Stimulated activated naive B cell treated with anti-CD40 and anti-IgM and Interleukin-4, amounts not matched to agents 10 μg/mL and 1 μg/mL and 100 μg/mL, for 72 hours (primary cell): ENCODE measurements at regions not wholly inside any gene's neighbourhood (a gene's known extent, or its start where the extent isn't known, plus 50 kb on each side); places are given as distances from the start of the nearest gene placed in this dataset.

ENCODE experiments used
- ATAC-seq, 2 donors: fragments of 150-1000 bp; cut with Tn5 transposase; replicated peaks; 2 replicates each; pipeline ENCODE4 v1.10.0; 2021; ENCODE audit warnings: moderate library complexity in 1 of 2
- DNase-seq: peaks from one replicate; pipeline ENCODE4 v3.0.0; 2021
- H3K27ac Mint-ChIP-seq: one replicate; pipeline ENCODE4 v1.8.0; 2022; ENCODE audit warnings: mild to moderate bottlenecking, mixed read lengths
- H3K27me3 Mint-ChIP-seq, 2 donors: one replicate each; pipeline ENCODE4 v1.8.0; 2022; ENCODE audit warnings: mixed read lengths in 2 of 2
- H3K36me3 Mint-ChIP-seq, 2 donors: one replicate each; pipeline ENCODE4 v1.8.0; 2022; ENCODE audit warnings: mixed read lengths in 2 of 2, mild to moderate bottlenecking in 1 of 2
- H3K4me1 Mint-ChIP-seq, 2 donors: one replicate each; pipeline ENCODE4 v1.8.0; 2022; ENCODE audit warnings: mixed read lengths in 2 of 2, mild to moderate bottlenecking in 1 of 2
- H3K4me3 Mint-ChIP-seq, 2 donors: one replicate each; pipeline ENCODE4 v1.8.0; 2022; ENCODE audit warnings: mild to moderate bottlenecking in 2 of 2, mixed read lengths in 2 of 2, moderate library complexity in 1 of 2
- H3K9me3 Mint-ChIP-seq, 2 donors: one replicate each; pipeline ENCODE4 v1.8.0; 2022; ENCODE audit warnings: mixed read lengths in 2 of 2, mild to moderate bottlenecking in 1 of 2

DNA sequence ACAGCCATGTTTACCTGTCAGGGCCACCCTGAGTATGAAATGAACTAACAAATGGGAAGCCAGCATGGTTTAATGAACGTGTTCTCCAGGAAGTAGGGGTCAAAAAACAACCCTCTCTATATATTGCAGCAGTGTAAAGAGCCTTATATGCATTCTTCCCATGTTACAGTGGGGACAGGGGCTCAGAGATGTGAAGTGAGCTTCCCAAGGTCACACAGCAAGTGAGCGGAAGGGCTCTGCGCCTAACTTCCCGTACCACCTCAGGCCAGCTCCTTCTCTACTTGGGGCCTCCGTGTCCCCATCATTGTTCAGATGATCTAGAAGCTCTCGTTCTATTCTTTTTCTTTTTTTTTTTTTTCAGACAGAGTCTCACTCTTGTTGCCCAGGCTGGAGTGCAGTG, 105.1 kb upstream of the MAP1LC3B2 start:
- ATAC-seq: no peak
- Mint-ChIP-seq H3K27ac (no peak overlapping the region), H3K36me3 (no peaks in the 10 kb centered on the region), H3K4me1 (peaks cover 27 to 54% of the 10 kb centered on the region in 2 donors), H3K4me3 (no peak overlapping the region), H3K9me3 (no peaks in the 10 kb centered on the region), H3K27me3 (peaks cover 16 to 19% of the 10 kb centered on the region in 2 donors)
- no peak for DNase-seq

DNA sequence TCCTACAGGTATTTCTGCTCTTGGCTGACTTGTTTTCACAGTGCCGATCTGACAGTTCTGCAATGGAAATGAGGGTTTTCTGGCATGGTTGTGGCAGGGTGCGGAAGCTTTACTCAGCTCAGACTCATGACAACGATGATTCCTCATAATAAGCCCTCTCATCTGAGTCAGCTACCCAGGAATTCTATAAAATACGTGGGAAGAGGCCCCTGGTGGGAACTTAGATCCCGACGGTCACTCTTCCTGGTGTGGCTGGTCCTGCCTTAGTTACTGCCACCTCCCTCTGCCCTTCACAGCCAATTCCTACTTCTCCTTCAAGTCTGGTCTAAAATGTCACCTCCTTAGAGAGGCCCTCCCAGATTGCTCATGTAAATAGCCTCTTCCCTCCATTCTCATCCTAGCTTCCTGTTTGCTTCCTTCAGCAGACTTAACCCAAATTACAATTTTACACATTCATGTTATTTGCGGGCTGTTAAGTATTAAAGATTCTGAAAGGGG, 104.2 kb upstream of the MAP1LC3B2 start:
- no peak overlapping the region for H3K4me3 Mint-ChIP-seq
- H3K27ac Mint-ChIP-seq: peak overlapping the region; percentile 22
- no peaks in the 10 kb centered on the region for H3K36me3 Mint-ChIP-seq
- no peak for ATAC-seq
- no peak for DNase-seq
- peaks cover 31 to 63% of the 10 kb centered on the region in 2 donors for H3K4me1 Mint-ChIP-seq
- no peaks in the 10 kb centered on the region for H3K9me3 Mint-ChIP-seq
- peaks cover 16 to 19% of the 10 kb centered on the region in 2 donors for H3K27me3 Mint-ChIP-seq

DNA sequence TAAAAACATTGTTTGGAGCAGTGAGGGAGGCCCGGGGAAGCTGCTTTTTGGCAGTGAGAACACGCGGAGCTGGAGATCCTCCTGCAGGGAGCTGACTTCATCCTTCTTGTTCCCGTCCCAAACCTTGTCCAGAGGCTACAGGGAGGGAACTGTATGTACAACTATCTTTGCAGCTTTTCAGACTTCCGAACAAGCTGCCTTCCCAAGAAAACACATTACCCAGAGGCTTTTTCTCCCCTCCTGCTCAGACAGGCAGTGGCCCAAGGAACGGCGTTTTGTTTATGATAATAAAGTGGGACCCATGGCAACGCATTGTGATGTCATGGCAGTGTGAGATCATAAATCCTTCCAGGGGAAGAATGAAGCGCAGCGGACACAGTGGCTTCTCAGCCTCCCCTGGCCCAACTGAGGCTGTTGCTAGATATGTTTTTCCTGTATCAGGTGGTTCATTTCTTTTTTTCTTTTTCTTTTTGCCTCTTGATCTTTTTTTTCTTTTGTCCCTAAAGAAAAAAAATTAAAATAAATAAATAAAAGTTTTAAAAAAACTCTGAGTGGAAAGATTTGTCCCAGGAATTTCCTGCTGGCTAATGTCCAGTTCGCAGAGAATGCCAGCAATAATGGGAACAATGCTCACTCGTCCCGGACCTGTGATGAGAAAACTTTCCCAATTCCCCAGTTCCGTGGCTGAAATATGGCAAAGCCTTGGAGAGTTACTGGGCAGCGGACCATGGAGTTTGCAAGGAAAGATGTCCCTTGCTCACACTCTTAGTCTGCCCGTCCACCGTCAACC, 103.4 kb upstream of the MAP1LC3B2 start:
- peaks cover 31 to 66% of the 10 kb centered on the region in 2 donors for H3K4me1 Mint-ChIP-seq
- no peaks in the 10 kb centered on the region for H3K36me3 Mint-ChIP-seq
- DNase-seq (no peak), ATAC-seq (no peak)
- peak overlapping the region; percentile 6 for H3K27ac Mint-ChIP-seq
- H3K4me3 Mint-ChIP-seq: no peak overlapping the region
- no peaks in the 10 kb centered on the region for H3K9me3 Mint-ChIP-seq
- peaks cover 16 to 19% of the 10 kb centered on the region in 2 donors for H3K27me3 Mint-ChIP-seq

DNA sequence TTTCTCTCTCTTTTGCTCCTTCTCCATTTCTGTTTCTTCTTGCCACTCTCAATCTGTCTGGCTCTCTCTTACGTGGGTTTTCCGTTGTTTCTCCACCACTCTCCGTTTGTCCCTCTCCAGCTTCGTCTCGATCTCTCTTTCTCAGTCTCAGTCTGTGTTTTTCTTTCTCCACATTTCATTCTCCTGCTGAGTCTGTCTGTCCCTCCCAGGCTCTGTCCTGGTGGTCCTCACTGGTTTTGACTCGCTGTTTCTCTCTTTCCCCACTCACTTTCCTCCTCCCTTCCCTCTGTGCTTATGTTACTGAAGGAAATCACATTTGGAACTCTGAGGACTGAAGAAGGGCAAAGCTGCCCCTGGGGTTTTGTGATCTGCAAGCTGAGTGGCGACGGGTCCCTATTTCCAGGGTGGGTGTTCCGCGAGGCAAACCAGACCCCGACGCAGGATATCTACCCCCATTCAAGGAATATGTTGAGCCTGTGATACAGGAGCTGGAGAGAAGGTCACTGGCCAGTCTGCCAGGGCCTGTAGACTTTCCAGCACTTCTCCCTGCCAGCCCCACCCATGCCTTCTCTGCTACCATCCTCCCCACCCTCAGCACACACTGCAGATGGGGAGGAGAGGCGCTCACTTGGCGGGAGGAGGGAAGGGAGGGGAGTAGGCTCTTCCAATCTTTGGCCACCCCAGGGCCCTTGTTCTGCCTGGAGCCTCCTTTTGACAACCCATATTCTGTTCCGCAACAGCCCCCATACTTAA, 102.7 kb upstream of the MAP1LC3B2 start:
- Mint-ChIP-seq H3K27me3 (peaks cover 16 to 19% of the 10 kb centered on the region in 2 donors), H3K4me1 (peaks cover 31 to 66% of the 10 kb centered on the region in 2 donors), H3K27ac (no peak overlapping the region), H3K36me3 (no peaks in the 10 kb centered on the region), H3K4me3 (no peak overlapping the region), H3K9me3 (no peaks in the 10 kb centered on the region)
- no peak for DNase-seq
- no peak for ATAC-seq

DNA sequence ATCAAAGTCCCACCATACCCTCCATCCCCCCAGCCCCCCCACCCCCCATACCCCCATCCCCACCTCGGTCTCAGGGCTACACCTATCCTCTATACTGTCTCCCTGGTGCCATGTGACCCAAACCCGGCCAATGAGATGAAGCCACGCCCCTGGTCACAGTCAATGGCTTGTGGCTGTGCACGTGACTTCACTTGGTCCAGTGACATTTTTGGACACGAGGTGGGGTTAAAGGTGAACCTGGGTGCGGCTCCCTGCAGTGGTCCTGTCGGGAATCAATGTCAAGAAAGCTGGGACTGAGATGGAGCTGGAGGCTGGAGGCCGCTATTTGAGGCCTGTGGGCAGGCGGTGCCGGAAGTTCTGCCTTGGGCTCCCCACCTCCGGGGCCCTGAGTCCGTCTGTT, 100.7 kb upstream of the MAP1LC3B2 start:
- Mint-ChIP-seq H3K9me3 (no peaks in the 10 kb centered on the region), H3K36me3 (no peaks in the 10 kb centered on the region), H3K4me3 (no peak overlapping the region), H3K27ac (no peak overlapping the region), H3K4me1 (peaks cover 28 to 58% of the 10 kb centered on the region in 2 donors), H3K27me3 (peaks cover 16 to 19% of the 10 kb centered on the region in 2 donors)
- DNase-seq (no peak), ATAC-seq (peak; percentile 37 to 38)

DNA sequence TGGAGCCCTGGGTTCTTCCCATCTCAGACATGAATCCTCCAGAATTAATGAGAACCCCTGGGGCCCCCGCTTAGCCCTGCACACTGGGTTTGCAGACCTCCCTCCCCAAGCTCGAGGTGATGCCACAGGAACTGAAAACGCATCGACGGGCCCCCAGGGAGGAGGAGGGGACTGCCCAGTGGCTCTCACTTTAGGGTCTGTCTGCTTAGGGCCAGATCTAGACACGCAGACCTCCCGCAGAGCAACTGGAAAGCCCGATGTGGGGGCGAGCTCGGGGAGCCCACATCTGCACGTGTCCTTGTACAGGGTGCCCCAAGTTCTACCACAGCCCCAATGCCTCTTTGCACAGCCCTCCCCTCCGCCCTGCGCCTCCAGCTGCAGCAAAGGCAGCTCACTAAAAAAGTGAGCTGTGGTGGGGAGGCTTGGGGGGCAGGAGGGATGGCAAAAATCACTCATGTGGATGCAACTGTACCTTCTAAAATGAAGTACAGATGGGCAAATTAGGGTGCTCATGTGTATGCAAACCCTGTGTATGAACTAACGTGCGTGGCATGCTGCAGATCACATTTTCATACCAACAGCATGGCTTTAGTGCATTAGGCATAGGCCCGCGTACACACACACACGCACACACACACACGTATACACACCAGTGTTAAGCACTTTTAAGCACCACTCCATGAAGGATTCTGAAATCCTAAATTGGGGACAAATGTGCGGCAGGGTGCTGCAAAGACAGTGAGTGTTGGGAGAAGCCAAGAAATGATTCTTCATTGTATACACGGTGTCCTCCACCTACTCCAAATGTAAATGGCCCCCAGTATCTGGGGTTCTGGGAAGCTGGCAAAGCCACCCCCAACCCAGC, 99.9 kb upstream of the MAP1LC3B2 start:
- H3K27ac Mint-ChIP-seq: peak overlapping the region; percentile 49
- peaks cover 16 to 19% of the 10 kb centered on the region in 2 donors for H3K27me3 Mint-ChIP-seq
- no peaks in the 10 kb centered on the region for H3K9me3 Mint-ChIP-seq
- peak; percentile 87 to 89 for ATAC-seq
- H3K4me3 Mint-ChIP-seq: peak overlapping the region; percentile 3 to 56
- H3K4me1 Mint-ChIP-seq: peaks cover 23 to 51% of the 10 kb centered on the region in 2 donors
- peak; percentile 48 for DNase-seq
- H3K36me3 Mint-ChIP-seq: no peaks in the 10 kb centered on the region

DNA sequence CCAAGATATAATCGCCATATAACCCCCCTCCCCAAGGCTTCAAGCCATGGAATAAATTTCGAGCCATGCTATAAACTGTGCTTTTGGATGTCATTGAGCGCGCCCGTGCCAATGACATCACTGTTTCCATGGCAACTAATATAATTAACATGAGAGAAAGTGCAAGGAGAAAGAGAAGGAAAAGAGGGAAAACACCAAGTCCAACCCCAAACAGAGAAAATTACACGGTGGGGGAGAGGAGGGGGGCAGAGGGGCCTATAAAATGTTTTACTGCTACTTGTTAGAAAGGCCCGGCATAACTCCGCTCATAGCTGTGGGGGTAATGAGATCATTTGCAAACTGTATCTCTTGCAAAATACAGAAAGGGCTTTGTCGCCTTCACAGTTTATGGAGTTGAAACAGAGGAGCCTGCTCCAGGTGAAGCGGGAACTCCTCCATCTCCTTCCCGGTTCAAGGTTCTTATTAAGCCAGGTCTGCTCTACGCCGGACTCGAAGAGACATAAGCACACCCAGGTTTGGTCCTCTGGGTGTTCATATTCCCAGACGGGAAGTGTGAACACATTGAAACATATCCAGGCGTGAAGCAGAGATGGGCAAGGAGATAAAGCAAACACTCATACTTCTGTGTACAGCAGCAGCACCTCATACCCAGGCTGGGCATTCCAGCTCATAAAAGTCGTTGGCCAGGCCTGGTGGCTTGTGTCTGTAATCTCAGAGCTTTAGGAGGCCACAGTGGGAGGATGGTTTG, 99.1 kb upstream of the MAP1LC3B2 start:
- no peak overlapping the region for H3K27ac Mint-ChIP-seq
- ATAC-seq (no peak), DNase-seq (no peak)
- peaks cover 19 to 42% of the 10 kb centered on the region in 2 donors for H3K4me1 Mint-ChIP-seq
- H3K4me3 Mint-ChIP-seq: no peak overlapping the region
- peaks cover 15 to 19% of the 10 kb centered on the region in 2 donors for H3K27me3 Mint-ChIP-seq
- H3K36me3 Mint-ChIP-seq: no peaks in the 10 kb centered on the region
- no peaks in the 10 kb centered on the region for H3K9me3 Mint-ChIP-seq

DNA sequence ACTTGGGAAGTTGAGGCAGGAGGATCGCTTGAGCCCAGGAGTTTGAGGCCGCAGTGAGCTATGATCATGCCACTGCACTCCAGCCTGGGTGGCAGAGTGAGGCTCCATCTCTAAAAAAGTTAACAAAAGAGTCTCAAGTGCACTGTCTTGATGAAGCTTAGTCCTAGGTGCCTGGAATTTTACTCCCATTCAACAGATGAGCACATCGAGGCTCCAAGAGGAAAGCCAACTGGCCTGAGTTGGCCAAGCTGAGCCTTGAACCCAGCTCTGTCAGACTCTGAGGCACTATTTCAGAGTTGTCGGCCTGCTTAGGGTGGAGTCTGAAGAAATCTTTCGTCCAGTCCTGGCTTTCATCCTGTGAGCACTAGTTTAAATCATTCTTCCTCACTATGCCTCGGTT, 98.1 kb upstream of the MAP1LC3B2 start:
- Mint-ChIP-seq H3K4me3 (no peak overlapping the region), H3K27me3 (peaks cover 12 to 18% of the 10 kb centered on the region in 2 donors), H3K4me1 (peaks cover 17 to 38% of the 10 kb centered on the region in 2 donors), H3K36me3 (no peaks in the 10 kb centered on the region), H3K27ac (no peak overlapping the region), H3K9me3 (no peaks in the 10 kb centered on the region)
- ATAC-seq: no peak
- DNase-seq: no peak

DNA sequence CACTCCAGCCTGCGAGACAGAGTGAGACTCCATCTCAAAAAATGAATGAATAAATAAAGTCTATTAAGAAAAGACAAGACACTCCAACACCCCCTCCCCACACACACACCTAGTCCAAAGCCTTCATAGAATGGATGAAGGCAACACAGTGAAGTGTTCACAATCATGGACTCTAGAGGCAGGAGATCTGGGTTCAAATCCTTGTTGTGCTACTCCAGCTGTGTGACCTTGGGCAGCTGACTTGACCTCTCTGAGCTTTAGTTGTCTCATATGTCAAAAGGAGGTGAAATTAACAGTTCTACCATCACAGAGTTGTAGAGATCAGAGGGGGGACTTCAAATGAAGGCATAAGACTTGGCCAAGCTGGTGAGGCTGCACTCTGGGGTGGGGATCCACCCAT, 95.8 kb upstream of the MAP1LC3B2 start:
- no peak for ATAC-seq
- Mint-ChIP-seq H3K36me3 (no peaks in the 10 kb centered on the region), H3K27me3 (no peaks in the 10 kb centered on the region), H3K4me3 (no peak overlapping the region), H3K9me3 (no peaks in the 10 kb centered on the region), H3K27ac (no peak overlapping the region), H3K4me1 (peaks cover 11 to 20% of the 10 kb centered on the region in 2 donors)
- DNase-seq: no peak

DNA sequence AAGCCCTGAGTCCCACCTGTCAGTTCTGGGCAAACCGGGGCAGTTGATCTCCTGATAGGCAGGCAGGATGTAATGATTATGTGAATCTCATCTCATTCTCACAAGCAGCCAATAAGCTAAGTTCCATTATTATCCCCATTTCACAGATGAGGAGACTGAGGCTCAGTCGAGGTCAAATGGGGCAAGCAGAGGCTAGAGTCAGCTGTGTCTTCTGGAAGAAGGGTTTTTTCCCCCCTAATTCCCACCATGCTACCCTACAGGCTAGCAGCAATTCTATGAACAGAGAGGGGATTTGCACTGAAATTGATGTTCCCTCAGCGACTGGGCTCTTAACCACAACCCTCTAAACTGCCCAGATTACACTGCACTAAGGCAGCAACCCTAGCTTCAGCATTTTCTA, 93.8 kb upstream of the MAP1LC3B2 start:
- H3K27me3 Mint-ChIP-seq: no peaks in the 10 kb centered on the region
- H3K27ac Mint-ChIP-seq: no peak overlapping the region
- H3K4me1 Mint-ChIP-seq: no peaks in the 10 kb centered on the region
- DNase-seq (no peak), ATAC-seq (no peak)
- H3K4me3 Mint-ChIP-seq: no peak overlapping the region
- no peaks in the 10 kb centered on the region for H3K9me3 Mint-ChIP-seq
- no peaks in the 10 kb centered on the region for H3K36me3 Mint-ChIP-seq

DNA sequence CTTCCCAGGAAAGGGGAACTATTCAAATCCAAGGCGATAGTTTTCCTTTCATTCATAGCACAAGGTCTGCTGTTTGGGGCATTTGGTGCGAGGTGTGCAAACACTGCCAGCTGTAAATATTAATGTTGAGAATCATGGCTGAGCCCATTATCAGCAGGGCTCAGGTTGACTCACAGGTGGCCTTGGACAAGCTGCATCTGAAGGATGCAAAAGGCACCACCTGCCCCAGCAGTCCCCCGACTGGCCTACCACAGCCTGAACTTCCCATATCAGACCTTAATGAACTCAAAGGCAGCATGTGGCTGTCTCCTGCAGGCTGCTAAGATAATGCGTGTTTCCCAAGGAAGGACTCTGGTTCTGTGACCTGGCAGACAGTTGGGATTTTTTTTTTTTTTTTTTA, 93.3 kb upstream of the MAP1LC3B2 start:
- ATAC-seq (no peak), DNase-seq (no peak)
- Mint-ChIP-seq H3K36me3 (no peaks in the 10 kb centered on the region), H3K4me1 (no peaks in the 10 kb centered on the region), H3K9me3 (no peaks in the 10 kb centered on the region), H3K27me3 (no peaks in the 10 kb centered on the region), H3K4me3 (no peak overlapping the region), H3K27ac (no peak overlapping the region)

DNA sequence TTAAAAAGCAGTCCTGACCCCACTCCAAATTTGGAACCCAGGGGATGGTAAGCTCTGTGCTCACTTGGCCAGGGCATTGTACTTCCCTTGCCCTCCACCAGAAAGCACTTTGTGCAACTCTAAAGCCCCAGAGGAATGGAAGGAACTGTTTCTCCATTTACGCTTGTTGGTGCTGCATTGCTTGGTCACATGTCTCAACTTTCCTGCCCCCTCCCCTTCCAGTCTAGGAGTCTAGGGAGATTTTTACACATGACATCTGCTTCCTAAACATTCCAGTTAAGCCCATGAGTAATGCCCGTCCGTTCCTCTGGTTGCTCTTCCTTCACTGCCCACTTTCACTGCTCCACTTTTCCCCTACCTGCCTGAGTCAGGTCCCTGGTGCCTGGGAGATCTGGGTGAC, 92.6 kb upstream of the MAP1LC3B2 start:
- no peaks in the 10 kb centered on the region for H3K36me3 Mint-ChIP-seq
- no peaks in the 10 kb centered on the region for H3K4me1 Mint-ChIP-seq
- no peak overlapping the region for H3K4me3 Mint-ChIP-seq
- no peak overlapping the region for H3K27ac Mint-ChIP-seq
- H3K27me3 Mint-ChIP-seq: no peaks in the 10 kb centered on the region
- no peak for ATAC-seq
- no peaks in the 10 kb centered on the region for H3K9me3 Mint-ChIP-seq
- no peak for DNase-seq

DNA sequence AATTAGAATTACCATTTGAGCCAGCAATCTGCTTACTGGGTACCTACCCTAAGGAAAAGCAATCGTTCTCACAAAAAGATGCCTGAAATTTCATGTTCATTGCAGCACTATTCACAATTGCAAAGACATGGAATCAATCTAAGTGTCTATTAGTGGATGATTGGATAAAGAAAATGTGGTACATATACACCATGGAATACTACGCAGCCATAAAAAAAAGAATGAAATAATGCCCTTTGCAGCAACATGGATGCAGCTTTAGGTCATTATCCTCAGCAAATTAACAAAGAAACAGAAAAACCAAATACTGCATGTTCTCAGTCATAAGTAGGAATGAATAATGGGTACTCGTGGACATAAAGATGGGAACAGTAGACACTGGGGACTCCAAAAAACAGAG, 89.8 kb upstream of the MAP1LC3B2 start:
- no peak for DNase-seq
- peaks cover 6 to 10% of the 10 kb centered on the region in 2 donors for H3K4me1 Mint-ChIP-seq
- no peak overlapping the region for H3K27ac Mint-ChIP-seq
- H3K27me3 Mint-ChIP-seq: no peaks in the 10 kb centered on the region
- peaks cover 4% of the 10 kb centered on the region in 2 donors for H3K9me3 Mint-ChIP-seq
- no peak for ATAC-seq
- H3K4me3 Mint-ChIP-seq: no peak overlapping the region
- H3K36me3 Mint-ChIP-seq: peaks cover 0 to 3% of the 10 kb centered on the region in 2 donors
